ENCODE measurements at regions not wholly inside any gene's neighbourhood (a gene's known extent, or its start where the extent isn't known, plus 50 kb on each side); places are given as distances from the start of the nearest gene placed in this dataset.

DNA sequence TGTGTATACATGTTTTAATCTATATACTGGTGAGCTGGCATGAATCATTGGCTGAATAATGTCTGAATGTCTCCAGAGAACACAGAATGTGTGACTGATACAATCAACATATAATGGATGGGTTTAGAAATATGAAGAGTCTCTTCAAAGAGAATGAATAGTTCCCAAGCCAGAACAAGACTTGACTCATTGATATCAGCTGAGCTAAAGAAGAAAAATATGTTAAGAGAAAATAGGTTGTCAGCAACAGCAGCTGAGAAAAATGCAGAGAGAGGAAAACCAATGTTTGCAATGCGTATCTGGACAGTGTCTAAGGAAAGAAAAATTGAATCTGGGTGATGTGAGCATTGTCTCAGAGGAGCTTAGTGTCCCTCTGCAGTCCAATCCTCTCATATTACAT is 1281.8 kb upstream of the TENM4 start:
- TF ChIP-seq CHD2 (IDR thresholded peaks at IDR 0.05; ENCODE audit: low read length, partially characterized antibody) (no peak), CTCF (IDR thresholded peaks at IDR 0.05) (no peak), HOXB13 (CRISPR knock-in tag; IDR thresholded peaks at IDR 0.05; ENCODE audit: low read depth) (no peak), ZNF302 (CRISPR knock-in tag; IDR thresholded peaks at IDR 0.05) (no peak), MAFK (IDR thresholded peaks at IDR 0.05; ENCODE audit: partially characterized antibody) (no peak), JUN (IDR thresholded peaks at IDR 0.05) (no peak), ESRRA (IDR thresholded peaks at IDR 0.05; ENCODE audit: borderline replicate concordance, low read length) (no peak), RNF2 (IDR thresholded peaks at IDR 0.05; ENCODE audit: borderline replicate concordance, low read depth) (no peak)
- TF ChIP-seq, protein P1, sequence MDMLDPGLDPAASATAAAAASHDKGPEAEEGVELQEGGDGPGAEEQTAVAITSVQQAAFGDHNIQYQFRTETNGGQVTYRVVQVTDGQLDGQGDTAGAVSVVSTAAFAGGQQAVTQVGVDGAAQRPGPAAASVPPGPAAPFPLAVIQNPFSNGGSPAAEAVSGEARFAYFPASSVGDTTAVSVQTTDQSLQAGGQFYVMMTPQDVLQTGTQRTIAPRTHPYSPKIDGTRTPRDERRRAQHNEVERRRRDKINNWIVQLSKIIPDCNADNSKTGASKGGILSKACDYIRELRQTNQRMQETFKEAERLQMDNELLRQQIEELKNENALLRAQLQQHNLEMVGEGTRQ (IDR thresholded peaks at IDR 0.05) = no peak
